HG02642 (cell line): ENCODE measurements at regions not wholly inside any gene's neighbourhood (a gene's known extent, or its start where the extent isn't known, plus 50 kb on each side); places are given as distances from the start of the nearest gene placed in this dataset.

Experiments
- ATAC-seq: cut with Tn5 transposase; IDR thresholded peaks from one replicate; pipeline ENCODE4 v1.9.1; 2021; ENCODE audit warnings: mild to moderate bottlenecking; ENCODE audit not compliant: unreplicated experiment, poor library complexity

DNA sequence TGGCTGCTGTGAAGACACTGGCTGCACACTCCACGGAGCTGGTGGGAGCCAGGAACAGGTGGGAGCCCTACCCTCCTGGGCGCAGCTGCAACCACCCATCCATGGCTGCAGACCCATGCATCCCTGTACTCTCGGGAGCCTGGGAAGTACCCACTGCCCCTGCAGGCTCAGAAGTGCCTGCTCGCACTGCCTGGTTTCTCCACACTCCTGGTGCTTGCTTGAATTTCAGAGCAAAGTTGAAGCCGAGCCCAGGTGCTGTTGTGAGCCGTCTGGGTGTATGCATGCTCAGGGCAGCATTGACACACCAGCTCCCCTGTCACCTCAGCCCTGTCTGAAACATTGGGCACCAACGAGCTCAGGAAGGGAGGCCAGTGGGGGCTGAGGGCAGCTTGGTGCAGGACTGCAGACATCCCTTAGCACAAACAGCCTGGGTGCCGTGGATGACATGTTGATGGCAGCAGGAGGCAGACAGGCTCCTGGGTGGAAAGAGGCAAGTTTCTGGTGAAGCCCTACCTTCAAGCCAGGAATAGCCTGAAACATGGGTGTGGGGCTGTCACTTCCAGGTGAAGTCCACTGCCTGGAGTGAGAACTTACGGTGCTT, 585.9 kb downstream of the PCDH18 start:
- ATAC-seq: no peak

DNA sequence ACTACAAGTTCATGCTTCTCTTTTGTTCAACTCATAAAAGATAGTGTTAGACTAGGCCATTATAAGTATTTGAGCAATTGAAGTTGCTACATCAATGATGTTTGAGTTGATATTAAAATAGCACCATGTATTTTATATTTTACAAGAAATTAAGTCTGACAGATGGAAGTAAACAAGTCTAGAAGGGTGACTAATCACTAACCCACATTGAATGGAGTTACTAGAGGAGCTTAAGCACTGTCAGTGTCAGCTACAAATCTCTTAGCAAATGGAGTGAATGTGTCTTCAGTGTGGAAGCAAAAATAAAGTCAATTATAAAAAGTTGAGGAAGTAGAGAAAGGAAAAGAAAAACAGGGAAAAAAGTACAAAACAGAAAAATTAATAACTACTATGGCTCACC, 592.5 kb downstream of the PCDH18 start:
- no peak for ATAC-seq

DNA sequence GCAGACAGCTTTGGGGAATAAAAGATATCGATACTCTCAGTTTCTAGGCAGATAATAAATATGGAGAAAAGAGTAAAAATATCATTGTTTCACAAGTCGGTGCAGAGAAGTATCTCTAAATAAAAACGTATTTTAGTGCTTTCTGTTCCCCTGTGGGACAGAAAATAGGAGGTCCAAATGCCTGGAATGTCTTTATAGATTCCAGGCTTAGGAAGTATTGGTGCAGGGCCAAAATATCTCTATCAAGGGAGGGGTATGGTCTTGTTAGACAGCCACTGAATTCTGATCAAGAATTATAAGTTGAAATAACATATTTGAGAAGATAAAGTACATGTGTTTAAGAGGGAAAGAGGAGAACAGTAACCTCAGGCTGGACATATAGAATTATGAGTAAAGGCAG, 596.4 kb downstream of the PCDH18 start:
- ATAC-seq: no peak

DNA sequence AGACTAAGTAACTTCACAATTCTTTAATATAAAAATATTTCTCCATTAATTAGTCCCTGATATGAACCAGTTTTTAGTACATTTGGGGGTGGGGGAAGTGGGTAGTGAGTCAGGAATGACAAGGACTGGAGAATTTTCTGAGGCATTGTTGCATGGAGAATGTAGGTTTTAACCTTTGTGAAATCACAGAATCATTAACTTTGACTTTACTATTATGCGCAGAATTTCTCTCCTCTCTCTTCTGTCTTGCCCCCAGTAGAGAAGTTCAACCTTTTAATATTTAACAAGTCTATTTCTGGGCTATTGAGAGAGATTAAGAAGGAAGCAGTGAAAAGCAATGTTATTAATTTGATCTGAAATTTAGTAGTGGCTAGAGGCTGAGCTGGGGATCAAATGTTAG, 597.0 kb downstream of the PCDH18 start:
- no peak for ATAC-seq

DNA sequence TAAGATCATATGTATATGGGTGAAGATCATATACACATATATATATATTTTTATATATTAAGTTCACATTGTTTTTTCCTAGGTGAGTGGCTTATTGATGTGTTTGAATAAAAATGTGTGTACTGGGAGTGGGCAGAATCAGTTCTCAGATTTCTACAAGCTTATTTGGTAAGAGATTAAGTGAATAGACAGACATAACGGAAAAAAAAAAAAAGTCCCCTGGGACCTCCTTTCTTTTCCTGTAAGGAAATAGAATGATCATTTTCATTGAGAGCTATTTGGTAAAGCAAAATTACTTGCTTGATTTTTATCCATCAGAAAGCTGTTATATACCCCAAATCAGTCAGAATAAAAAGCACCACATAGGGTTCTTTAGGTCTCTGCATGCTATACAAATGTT, 597.7 kb downstream of the PCDH18 start:
- no peak for ATAC-seq

DNA sequence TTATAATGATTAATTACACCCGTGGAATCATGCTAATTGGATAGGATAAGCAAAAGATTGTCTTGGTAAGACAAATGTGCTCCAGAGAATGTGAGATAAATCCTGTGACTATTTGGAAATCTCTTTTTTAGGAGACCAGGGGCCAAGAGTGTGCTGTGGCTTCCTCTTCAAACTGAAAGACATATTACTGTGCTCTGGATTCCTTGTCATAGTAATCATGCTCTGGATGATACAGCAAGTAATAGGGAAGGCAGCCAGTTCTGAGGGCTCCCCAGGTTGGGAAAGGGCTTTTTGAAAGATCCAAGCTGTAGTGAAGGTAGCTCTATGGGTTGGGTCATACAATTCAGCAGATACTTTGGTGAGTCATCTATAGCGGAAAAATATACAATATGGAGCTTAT, 600.5 kb downstream of the PCDH18 start:
- no peak for ATAC-seq

DNA sequence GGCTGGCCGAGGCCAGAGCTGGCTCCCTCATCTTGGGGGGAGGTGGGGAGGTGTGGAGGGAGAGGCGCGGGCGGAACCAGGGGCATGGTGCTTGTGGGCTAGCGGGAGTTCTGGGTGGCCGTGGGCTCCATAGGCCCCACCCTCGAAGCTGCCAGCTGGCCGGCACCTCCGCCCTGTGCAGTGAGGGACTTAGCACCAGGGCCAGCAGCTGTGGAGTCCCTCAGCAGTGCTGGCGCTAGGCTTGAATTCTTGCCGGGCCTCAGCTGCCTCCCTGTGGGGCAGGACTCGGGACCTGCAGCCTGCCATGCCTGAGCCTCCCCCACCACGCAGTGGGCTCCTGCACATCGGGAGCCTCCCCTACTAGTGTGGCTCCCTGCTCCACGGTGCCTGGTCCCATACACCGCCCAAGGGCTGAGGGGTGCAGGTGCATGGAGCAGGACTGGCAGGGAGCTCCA, 603.3 kb downstream of the PCDH18 start:
- no peak for ATAC-seq

DNA sequence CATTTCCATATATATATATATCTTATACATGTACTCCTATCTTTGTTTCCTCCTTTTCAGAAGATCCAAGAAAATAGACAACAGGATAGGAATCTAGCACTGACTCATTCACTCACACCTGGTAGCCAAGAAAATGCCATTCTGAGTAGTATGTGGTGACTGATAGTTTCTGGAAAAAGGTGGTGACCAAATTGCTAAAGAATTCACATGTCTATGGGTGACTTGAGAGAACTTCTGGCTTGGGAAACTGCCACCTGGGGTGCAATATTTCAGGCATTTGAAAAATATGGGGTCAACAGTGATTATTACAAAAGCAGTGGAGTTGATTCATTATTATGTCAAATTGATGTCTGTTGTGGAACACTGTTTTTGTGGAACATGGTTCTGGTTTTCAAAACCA, 605.1 kb downstream of the PCDH18 start:
- ATAC-seq: no peak

DNA sequence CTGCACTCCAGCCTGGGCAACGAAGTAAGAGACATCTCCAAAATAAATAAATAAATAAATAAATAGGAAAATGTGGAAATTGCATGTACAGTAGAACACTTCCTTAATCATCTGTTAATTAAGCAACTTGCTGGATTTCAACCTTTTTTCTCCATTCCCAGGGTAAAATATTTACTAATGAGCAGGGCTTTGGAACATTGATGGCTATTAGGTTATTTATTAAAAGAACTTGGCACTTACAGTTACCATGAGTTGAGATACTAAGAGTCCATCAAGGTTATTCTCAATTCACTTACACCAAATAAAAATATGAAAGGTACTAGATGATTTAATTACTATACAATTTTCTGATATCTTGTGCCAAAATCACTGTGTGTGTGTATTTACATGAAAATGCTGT, 607.1 kb downstream of the PCDH18 start:
- no peak for ATAC-seq

DNA sequence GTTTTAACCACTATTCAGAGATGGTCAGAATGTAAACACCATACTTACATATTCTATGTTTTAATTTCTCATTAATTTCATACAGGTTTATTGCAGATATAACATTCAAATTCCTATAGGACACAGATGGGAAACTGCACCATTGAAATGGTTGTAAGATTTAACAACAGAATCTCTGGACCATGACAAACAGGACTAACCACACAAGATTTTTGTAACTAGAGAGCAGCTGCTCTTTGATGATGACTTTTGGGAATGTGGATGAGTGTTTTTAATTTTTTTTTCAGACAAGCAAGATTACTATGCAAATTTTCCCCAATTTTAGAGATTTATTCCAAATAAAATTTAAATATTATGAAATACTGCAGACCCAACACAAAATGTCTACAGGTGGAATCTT, 610.2 kb downstream of the PCDH18 start:
- ATAC-seq: no peak

DNA sequence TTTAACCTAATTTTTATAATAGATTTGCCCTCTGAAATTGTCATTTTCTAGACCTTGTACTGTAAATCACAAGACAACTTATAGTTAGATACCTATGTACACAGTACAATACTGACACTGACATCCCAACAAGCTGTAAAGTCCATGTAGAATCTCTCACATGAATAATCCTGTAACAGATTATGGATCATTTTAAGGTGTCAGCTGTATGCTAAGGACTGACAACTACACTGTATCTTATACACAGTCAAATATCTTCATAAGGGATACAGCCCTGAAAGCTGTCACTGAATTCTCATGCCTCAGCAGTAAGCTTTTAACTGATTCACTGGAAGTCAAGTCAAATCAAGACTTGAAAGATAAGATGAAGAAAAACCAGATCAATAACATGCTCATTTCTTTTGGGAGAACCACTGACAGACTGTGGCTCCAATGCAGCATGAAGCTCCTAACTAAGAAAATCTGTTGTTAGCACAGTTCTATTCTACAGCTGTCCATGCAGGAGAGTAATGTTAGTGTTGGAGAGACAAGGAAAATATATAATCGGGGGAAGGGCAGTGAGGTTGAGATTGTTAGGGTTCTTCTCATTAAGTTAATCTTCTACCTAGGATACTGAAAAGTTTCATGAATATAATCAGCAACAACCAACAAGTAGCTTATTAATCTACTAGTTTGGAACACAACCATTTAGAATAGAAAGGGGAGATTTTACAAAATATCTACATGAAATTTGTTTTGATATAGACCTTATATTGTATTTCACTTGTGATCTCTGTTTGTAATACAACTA, 612.0 kb downstream of the PCDH18 start:
- ATAC-seq: no peak

DNA sequence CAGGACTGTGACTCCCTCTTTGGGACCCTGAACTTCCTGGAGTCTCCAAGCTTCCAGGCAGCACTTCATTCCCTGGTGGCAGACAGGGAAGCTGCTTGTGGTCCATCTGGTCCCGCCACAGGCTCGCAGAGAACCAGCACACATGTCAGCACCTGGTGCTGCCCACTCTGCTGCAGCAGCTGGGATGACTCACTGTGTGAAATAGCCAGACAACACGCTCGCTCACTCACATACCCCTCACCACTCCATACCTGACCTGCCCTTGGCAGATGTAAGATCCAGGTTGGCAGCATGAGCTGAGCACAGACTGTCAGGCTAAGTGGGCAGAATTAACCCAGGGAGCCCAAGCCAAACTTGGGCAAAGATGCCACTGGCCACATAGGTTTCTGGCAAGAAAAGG, 613.5 kb downstream of the PCDH18 start:
- no peak for ATAC-seq

DNA sequence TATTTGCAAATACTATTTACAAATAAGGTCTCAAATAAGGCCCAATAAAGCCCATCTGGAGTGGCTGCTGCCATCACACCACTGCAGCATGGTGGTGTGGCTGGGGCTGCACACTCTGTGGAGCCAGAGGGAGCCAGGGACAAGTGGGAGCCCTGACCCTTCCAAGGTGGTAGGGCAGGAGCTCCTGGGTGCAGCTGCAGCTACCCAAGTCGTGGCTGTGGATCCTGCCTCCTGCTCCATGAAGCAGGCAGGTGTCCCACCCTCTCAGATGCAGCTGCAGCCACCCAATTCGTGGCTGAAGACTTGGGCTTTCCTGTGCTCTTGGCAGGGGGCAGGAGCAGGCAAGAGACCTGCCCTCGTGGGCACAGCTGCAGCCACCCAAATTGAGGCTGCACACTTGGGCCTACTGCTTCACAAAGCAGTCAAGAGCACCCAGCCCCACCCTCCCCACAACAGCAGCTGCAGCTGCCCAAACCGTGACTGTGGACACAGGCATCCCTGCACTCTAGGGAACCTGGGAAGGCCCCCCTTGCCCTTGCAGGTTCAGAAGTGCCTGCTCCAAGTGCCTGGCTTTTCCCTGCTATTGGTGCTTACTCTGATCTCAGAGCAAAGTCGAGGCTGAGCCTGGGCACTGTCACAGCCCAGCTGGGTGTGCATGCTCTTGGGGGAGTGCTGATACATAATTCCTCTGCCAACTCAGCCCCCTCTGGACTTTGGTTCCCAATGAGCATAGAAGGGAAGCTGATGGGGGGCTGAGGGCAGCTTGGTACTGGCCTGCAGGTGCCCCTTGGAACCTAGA, 614.8 kb downstream of the PCDH18 start:
- no peak for ATAC-seq

DNA sequence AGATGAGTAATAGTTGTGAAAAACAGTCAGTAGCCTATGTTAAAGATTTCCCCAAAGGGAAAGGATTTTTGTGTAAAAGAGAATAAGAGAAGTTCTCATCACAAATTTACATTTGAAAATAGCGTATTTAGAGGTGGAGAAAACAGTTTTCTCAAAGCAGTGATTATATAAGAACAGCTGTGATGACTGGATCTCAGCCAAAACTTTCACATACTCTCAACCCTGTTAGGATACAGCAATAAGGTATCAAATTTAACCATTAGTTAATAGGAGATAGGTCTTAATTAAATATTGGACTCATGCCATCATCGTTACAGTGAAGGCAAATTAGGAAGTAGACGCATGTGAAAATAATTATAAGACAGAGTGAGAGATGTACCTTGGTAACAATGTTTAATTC, 622.7 kb downstream of the PCDH18 start:
- no peak for ATAC-seq

DNA sequence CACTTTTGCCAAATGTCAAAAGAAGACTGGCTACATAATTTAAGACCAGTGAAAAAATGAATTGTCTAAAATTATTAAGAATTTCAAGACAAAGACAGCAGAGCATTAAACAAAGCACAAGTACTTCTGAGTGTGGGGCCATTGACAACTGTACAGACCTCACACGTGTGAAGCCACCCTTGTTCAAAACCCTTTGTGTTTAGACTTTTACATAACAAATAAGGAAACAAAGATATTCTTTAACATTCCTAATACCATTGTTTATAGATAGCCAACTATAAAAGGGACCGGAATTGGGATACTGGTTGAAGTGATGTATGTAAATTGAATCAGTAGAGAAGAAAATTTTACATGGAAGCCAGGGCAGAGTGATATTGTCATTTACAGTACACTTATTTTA, 624.2 kb downstream of the PCDH18 start:
- no peak for ATAC-seq

DNA sequence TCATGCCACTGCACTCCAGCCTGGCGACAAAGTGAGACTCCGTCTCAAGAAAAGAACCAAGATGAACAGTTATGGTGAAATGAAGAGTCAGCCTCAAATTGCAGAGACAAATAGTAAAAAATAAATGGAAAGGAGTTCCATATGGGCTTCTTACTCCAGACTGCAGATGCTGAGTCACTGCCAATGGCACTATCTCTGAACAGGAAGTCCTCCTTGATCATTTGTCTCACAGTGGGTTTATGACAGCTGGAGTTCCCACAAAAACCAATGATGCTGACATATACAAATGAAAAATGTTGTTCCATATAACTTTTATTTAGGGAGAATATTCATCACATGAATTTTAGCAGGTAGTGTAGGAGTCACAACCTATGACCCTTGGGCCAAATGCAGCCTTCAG, 631.6 kb downstream of the PCDH18 start:
- no peak for ATAC-seq

DNA sequence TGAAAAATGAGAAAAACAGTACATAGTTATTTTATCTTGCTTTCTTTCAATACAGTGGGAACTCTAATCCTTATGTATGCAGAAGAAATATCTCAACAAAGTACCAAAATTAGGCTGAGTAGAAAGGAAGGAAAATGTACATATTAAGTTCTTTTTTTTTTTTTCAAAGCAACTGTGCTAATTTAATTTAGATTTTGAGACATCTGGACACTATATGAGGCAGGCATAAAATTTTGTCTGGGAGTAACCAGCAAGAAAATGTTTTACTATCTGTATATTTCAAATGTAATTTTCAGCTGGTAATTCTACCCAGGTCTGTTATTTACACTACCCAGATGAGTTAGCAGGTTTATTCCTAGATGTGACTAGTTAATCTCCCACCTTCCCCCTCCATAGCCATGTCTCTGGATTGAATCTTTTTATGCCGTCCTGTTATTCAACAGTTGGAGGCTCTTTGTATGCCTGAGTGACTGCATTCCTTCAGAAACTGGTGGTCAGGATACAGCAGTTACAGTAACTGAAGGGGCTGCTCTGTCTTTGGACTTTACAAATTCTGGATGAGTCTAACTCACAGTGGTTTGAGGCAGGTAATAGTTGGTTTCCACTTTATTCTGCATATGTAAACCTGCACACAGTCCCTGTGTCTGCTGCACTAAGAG, 633.6 kb downstream of the PCDH18 start:
- no peak for ATAC-seq

DNA sequence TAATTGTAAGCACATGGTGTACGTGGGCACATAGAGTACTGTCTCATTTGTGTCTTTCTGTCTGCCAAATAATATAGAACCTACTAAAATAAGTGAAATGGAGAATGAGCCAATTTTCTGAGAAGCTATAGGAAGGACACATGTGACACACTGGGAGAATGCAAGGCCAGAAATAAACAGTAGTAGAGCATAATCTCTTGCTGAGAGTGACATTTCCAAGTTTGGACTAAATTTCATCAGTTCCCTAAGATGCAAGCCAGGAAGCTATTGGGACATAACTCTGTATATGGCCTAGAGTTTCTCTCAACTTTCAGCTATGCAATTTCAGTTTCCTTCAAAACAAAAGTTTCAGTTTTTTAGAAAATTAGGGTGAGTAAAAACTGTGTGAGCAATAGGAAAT, 638.7 kb downstream of the PCDH18 start:
- ATAC-seq: no peak

DNA sequence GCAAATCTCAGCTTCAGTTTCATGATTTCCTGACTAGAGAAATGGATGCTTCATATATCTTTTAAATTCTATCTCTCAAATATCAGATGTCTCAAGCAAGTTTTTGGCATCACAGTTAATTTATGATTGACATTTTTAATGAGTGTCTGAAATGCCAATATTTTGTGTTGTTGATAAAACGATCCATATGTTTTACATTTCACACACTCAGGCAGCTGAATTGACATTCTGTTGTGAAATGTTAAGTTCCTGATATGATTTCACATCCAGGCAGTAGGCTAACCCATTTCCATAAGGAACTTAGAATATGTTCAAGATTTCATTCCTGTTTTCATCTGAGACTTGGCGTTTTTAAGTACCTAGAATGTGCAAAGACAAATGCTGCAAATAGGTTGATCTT, 650.6 kb downstream of the PCDH18 start:
- no peak for ATAC-seq

DNA sequence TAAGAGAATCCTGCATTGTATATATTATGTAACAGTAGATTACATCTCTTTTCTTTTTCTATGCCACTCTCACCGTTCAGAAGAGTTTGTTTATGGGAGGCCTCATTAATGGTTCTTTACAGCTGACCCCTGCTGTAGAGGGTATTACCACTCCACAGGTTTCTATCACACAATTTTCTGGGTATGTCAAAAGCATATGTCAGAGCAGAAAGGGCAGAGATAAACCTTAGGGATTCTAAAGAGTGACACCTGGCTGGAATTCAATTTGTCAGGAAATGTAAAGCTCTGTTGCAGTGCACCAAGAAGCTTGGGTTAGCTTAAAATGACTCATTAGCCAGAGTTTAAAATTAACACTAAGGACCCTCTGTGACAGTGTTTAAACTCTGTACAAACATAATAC, 658.7 kb downstream of the PCDH18 start:
- ATAC-seq: no peak

DNA sequence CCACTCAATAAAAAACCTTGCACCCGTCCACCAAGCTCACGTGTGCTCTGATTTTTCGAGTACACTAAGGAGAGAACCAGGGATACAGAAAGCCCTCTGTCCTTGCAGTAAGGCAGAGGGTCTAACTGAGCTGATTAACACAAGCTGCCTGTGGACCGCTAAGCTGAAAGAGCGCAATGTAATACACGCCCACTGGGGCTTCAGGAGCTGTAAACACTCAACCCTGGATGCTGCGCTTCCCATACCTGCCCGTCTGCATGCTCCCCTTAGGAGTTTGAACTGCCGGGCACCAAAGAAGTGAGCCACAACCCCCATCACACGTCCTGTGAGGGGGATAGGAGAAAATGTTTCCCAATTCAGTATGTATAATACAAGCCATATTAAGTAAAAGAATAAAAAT, 664.8 kb downstream of the PCDH18 start:
- ATAC-seq: no peak
